ENCODE measurements at regions not wholly inside any gene's neighbourhood (a gene's known extent, or its start where the extent isn't known, plus 50 kb on each side); places are given as distances from the start of the nearest gene placed in this dataset.

DNA sequence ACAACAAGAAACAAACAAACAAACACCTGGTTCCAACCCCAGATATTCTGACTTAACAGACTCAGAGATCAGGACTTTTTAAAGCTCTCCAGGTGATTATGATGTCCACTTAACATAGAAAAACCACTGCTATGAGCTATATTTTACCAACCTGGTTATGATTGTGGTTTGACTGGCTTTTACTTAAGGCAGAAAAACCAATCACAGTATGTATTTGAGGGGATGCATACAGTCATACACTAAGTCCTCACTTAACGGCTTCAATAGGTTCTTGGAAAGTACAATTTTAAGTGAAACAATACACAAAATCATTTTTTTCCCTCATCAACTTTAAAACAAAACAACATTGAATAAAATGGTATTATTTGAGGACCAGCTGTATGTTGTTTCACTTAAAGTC is 393.6 kb downstream of the ZEB2 start:
- TF ChIP-seq POLR2A (IDR thresholded peaks at IDR 0.05) (no peak), POLR2AphosphoS5 (IDR thresholded peaks at IDR 0.05) (no peak)
- TF ChIP-seq, protein P1, sequence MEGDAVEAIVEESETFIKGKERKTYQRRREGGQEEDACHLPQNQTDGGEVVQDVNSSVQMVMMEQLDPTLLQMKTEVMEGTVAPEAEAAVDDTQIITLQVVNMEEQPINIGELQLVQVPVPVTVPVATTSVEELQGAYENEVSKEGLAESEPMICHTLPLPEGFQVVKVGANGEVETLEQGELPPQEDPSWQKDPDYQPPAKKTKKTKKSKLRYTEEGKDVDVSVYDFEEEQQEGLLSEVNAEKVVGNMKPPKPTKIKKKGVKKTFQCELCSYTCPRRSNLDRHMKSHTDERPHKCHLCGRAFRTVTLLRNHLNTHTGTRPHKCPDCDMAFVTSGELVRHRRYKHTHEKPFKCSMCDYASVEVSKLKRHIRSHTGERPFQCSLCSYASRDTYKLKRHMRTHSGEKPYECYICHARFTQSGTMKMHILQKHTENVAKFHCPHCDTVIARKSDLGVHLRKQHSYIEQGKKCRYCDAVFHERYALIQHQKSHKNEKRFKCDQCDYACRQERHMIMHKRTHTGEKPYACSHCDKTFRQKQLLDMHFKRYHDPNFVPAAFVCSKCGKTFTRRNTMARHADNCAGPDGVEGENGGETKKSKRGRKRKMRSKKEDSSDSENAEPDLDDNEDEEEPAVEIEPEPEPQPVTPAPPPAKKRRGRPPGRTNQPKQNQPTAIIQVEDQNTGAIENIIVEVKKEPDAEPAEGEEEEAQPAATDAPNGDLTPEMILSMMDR (IDR thresholded peaks at IDR 0.05) = no peak
